NCI-H510A (cell line): ENCODE measurements at regions not wholly inside any gene's neighbourhood (a gene's known extent, or its start where the extent isn't known, plus 50 kb on each side); places are given as distances from the start of the nearest gene placed in this dataset.

Source experiments
- DNase-seq: peaks from one replicate; lab custom pipeline; 2025; lab: John Stamatoyannopoulos, UW

- DNase-seq, result no peak
Measured at GRCh38 chr12:98344046-98344930, 171.1 kb upstream of the TMPO start.

DNA sequence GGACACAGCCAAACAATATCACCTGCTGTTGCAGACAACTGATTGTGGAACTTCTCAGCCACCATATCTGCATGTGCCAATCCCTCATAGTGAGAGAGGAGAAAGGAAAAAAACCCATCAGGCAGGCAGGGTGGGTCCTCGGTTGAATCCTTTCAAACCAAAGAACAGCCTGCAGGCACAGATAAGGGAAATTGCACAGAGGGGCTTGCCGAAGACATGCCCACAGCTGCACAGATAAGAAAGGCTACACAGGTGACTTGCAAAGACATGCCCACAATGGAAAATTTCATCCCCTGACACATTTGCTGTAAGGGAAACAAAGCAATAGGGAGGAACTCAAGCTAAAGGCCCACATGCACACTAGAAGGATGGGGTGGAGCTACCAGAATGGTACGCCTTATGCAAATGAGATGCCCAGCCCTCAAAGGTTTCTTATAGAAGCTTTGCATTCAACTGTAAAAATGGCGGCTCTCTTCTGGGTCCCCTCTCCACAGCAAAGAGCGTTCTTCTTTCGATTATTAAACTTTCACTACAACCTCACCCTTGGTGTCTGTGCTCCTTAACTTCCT, 170.0 kb upstream of the TMPO start:
- no peak for DNase-seq

GRCh38 chr12:98351089-98351488, 164.3 kb upstream of the TMPO start:
- no peak for DNase-seq

GRCh38 chr12:98351784-98352183, 163.6 kb upstream of the TMPO start:
- DNase-seq, result no peak

DNA sequence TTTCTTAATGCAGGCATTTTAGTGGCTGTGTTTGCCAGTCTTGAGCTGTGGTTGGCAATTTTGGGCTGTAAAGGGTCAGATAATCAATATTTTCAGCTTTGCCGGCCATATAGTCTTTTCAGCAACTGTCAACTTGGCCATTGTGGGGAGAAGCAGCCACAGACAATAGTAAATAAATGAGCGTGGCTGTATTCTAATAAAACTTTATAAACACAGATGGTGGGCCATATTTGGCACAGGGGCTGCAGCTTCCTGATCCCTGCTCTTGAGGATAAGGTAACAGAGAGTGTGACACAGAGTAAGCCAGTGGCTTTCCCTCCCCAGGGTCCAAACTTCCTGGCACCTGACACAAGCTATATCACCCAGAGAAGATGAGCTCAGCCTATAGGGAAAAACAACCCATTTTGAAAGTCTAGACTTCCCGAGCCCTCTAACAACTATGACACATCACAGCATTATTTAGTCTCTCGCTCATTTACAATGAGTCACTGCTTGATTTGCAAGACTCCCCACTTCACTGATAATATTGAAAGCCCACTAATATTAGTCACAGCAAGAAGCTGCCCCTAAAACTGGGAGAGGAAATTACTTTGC, 163.1 kb upstream of the TMPO start:
- no peak for DNase-seq

DNA sequence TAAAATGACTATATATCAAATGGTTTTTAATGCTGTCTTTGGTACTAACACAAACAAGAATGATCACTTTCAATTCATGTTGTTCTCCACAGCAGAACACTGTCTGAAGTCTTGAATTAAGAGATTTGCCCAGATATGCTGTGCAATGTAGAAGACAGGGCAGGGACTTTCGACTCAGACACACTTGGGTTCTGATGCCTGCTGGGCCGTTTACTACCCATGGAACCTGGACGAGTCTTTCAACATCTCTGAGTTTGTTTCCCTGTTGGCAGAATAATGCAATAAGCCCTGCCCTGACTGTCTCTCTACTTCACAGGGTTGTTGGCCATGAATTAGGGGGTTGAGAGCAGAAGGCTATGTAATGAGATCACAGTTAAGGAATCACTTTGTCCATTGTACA, 162.6 kb upstream of the TMPO start:
- DNase-seq, result no peak

DNA sequence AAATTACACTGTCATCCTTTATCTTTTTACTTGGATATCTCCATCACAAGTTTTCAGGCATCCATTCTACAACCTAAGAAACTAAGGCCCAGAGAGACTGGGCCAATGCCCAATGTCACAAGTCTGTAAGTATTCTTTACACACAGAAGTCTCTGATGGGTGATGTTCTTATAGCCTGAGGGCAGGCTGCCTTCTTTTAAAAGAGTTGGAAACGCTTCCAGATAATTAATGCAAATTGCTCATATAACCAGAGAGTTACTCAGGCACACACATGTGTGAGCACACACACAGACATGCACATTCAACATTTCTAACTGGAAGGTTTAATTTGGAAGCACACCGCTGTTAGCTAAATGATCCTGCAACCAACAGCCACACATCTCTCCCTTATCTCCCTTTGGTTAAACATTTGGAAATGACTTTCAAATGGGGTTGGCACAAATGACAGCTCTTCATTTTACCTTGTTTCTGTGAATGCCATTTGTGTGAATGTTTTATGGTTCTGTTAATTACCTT, 160.8 kb upstream of the TMPO start:
- DNase-seq, result no peak

GRCh38 chr12:98355322-98355721, 160.1 kb upstream of the TMPO start:
- DNase-seq, result no peak

DNA sequence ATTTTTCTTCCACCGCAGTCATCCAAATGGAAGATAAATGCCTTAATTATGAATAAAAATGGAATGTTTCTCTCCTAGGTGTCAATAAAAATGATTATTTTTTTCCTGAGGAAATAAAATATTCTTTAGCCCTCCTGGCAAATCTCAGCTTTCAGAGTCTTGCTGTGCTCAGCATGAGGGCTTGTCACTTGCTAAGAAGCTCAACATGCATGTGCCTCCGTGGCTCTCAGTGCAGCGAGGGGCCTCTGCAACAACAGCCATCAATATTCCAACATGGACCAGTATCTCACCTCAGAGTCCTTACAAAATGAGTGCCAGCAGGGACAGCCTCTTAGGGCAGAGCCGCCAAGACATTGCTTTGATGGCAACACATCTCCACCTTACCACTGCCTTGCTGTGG, 159.5 kb upstream of the TMPO start:
- DNase-seq, result no peak

DNA sequence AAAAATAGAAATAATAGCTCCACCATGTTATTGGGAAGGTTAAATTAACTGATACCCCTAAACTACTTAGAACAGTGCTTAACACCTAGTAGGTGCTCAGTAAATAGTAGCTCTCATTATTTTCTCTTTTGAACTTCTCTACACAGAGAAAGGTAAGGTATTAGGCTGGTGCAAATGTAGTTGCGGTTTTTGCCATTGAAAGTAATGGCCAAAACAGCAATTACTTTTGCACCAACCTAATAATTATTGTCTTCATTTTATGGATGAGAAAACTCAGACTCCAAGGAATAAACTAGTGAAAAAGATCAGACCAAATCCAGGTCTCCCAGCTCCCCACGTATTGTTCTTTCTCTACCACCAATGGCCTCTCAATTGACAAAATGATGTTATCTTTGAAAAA, 157.2 kb upstream of the TMPO start:
- no peak for DNase-seq

DNA sequence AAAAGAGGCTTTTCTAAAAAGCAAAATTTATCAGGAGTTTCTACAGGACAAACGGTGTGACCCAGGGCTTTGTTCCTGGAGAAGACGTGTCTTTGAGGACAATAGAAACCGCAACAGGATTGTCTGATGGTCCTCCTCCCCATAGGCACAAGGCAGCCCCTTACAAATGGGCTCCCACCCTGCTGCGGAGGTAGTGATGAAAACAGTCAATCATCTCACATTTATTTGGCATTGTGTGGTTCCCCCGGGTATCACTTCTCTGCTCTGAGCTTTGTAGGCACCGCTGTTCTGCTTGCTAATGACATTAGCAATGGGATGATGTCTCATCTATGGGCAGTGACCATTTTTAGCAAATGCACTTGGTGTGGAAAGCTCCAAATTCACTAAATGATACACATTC, 155.5 kb upstream of the TMPO start:
- DNase-seq, result no peak

DNA sequence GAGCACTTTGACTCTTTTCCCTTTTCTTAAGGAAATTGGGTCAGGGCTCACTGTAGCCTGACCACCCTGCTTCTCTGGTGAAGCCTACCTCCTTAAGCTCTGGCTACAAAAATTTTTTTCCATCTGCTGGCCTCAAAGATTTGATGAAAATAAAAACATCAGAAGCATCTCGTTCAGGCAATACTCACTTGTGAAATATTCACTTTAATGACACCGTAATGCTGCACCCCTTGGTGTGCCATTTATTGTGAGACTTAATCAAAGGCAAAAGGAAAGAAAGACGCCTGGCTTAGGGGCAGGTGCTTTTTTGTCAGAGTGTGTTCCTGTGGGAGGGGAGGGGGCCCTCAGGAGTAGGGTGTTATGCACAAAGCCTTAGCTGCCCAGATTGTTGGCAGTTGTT, 155.0 kb upstream of the TMPO start:
- DNase-seq, result no peak

DNA sequence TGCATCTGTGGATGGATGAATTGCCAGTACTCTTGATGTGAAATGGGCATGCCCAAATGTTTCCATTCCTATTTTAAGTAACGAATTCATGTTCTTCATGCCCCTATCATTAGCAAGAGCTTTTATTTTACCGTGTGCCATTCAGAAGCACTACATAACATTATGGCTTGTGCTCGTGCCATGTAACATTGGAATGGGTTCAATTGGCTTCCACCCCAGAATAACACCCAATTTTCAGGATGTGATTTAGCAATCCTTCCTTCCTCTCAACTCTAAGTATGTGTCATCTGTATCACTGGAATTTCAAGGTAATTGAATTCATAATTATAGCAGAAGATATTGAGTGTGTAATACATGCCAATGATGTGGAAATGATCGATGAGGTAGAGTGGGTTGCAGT, 145.8 kb upstream of the TMPO start:
- no peak for DNase-seq

DNA sequence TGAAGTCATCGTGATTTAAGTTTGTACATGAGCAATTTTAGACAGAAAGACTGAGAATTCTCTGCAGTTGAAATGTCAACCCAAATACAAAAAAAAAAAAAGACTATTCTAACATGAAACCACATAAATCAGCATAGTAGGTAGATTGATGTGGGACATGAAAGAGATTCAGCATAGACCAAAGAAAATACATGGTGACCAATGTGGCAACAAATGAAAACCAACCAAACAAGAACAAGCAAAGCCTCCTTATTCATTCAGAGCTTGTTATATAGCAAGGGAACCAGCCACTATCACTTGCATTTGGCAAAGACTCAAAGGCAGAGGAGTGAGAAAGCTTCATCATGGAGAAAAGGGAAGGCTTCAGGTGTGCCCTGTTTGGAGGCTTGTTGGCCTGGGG, 144.4 kb upstream of the TMPO start:
- no peak for DNase-seq

GRCh38 chr12:98371419-98371818, 144.0 kb upstream of the TMPO start:
- DNase-seq, result no peak

DNA sequence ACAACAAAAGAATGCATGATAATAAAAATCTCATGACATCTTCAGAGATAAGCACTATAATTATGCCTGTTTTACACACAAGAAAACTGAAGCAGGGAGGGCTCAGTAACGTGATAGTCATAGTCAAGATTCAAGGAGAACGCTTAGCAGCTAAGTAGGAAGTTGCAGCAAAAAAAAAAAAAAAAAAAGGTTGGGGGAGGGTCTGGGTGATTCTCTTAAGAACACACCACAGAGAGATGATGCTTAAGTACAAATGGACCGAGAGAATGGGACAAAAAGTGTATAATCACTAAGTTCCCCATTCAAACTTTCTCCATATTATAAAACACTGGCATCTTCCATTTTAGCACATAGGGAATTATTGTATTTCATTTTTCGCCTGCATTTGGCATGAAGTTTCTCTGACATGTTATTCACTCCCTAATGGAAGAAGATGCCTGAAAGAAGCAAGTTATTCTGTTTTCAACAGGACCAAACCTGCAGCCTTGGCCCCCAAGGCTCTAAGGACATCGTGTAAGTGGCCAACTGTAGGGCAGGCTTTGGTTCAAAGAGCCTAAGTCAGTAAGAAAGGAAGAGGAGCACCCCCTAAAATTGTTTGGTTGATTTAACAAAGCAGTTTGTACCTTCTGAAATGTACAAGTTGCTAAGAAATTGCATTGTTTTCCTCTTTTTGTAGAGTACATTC, 142.9 kb upstream of the TMPO start:
- no peak for DNase-seq

- DNase-seq, result peak; percentile 21
Measured at GRCh38 chr12:98373025-98373554, 142.3 kb upstream of the TMPO start.

DNA sequence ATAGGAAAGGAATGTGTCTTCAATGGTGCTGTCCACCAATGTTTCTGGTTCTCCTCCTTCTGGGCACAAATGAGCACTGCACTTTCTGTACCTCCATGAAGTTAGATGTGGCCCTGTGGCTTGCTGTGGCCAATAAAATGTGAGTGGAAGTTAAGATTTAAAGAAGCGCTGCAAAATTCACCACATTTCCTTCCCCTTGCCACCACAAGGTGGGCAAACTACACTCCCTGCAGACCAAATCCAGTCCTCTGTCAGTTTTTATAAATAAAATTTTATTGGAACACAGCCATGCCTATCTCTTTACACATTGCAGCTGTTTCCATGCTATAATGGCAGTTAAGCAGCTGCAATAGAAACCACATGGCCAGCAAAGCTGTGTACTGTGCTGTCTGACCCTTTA, 141.4 kb upstream of the TMPO start:
- no peak for DNase-seq

DNA sequence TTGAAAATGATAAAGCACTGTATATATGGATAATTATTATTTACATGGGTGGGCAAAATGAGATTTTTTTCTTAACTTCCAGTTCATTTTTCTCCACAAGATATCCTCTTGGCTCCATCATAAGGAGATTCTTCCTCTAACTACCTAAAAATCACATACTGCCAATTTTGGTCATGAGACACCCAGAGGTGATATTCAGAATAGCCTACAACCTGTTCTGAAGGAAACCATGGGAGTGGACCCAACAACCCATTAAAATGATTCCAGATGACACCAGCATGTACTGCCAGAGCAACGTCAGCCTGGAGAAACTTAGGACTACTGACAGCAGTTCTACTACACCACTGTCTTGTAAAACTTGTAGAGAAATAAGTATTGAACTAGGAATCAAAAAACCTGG, 136.3 kb upstream of the TMPO start:
- no peak for DNase-seq

GRCh38 chr12:98385641-98386040, 129.7 kb upstream of the TMPO start:
- DNase-seq, result no peak

GRCh38 chr12:98387444-98387843, 127.9 kb upstream of the TMPO start:
- no peak for DNase-seq

DNA sequence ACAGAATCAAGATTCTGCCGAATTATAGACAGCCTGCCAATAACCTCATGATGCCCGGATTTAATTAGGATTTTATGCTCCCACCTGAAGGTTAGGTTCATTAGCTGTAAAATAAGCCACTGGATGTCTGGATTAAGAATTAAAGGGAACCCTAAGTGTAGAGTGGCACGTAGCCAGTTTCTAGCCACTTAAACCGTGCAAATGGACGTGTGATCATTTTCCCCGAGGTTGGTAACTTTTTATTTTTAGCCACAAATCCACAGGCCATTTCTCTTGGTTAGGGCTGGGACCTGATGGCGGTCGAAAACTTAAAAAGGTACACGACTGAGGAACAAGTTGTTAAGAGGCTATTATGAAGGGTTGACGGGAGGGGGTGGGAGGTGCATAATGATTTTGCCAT, 127.3 kb upstream of the TMPO start:
- DNase-seq, result no peak
